ENCODE measurements at regions not wholly inside any gene's neighbourhood (a gene's known extent, or its start where the extent isn't known, plus 50 kb on each side); places are given as distances from the start of the nearest gene placed in this dataset.

DNA sequence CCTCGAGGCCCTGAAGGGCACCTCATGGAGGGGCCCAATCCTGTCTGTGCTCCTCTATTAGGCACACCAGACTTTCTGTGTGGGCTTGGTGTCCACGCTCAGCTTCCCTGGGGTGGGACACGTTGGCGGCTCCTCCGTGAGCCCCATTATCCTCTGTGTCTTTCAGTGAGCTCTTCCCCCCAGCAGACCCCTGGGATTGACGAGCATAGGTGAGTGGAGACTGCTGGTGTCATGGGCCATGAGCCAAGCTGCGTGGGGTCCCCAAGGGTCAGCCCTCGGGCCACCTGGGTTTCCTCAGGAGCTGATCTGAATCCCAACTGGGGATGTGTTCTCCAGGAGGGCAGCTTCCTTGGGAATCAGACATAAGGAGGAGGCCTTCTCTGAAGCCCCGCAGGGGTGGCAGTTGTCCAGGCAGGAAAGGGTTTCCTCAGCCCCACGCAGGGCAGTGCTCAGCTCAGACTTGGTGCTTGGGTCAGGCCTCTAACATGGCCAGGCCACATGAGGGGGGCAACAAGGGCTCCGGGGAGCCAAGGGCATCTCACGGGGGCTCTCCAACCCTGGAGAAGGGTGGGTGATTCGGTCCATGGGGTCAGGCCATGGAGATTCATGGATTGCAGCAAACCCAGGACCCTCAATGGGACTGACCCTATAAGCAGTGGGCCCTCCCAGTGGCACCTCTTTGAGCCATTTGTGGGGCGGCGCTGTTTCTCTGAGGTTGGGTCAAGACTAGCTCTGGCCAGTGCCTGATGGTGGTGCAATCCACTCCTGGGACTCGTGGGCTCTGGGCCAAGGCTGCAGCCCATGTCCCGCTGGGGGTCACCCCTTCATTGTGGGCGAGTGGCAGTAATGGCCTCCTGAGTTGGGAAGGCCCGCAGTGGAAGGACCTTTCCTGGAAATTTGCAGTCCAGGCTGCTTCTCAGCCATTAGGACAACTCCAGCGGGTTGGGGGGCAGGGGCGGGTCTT lies 222.5 kb downstream of the SNRPN start:
- DNase-seq (ENCODE audit: low read depth, low spot score): no peak
- in situ Hi-C loops (cut with HindIII; ENCODE audit: low pct_unique_long_range_greater_than_20kb, low sequenced_read_pairs): no loop called here

GRCh38 chr15:25177955-25178801 lies 223.4 kb downstream of the SNRPN start:
- no peak for DNase-seq (ENCODE audit: low read depth, low spot score)
- in situ Hi-C loops (cut with HindIII; ENCODE audit: low pct_unique_long_range_greater_than_20kb, low sequenced_read_pairs): no loop called here

GRCh38 chr15:25178835-25179672 lies 224.3 kb downstream of the SNRPN start:
- in situ Hi-C loops (cut with HindIII; ENCODE audit: low pct_unique_long_range_greater_than_20kb, low sequenced_read_pairs): no loop called here
- no peak for DNase-seq (ENCODE audit: low read depth, low spot score)

GRCh38 chr15:25179673-25180511 lies 225.1 kb downstream of the SNRPN start:
- no peak for DNase-seq (ENCODE audit: low read depth, low spot score)
- in situ Hi-C loops (cut with HindIII; ENCODE audit: low pct_unique_long_range_greater_than_20kb, low sequenced_read_pairs): no loop called here

DNA sequence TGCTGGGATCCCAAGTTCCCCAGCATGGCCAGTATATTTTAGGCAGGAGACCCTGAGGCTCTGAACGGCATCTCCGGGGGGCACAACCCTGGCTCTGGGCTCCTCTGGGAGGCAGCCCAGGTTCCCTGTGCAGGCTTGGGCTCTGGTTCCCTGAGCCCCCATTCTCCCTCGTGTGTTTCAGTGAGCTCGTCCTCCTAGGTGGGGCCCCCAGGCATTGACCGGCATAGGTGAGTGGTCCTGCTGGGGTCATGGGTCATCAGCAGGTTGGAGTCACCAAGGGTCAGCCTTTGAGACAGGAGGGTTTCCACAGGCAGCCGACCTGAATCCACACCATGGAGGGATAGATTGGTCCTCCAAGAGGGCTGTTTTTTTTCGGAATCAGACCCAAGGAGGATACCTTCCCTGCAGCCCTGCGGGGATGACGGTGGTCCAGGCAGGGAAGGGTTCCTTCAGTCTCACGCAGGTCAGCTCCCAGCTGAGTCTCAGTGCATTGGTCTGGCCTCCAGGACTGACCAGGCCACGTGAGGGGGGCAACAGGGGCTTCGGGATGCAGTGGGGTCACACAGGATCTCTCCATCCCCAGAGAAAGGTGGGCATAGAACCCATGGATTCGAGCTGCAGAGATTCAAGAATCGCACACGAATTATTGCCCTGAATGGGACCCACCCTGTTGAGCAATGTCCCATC lies 226.0 kb downstream of the SNRPN start:
- DNase-seq (ENCODE audit: low read depth, low spot score): no peak
- in situ Hi-C loops (cut with HindIII; ENCODE audit: low pct_unique_long_range_greater_than_20kb, low sequenced_read_pairs): no loop called here

DNA sequence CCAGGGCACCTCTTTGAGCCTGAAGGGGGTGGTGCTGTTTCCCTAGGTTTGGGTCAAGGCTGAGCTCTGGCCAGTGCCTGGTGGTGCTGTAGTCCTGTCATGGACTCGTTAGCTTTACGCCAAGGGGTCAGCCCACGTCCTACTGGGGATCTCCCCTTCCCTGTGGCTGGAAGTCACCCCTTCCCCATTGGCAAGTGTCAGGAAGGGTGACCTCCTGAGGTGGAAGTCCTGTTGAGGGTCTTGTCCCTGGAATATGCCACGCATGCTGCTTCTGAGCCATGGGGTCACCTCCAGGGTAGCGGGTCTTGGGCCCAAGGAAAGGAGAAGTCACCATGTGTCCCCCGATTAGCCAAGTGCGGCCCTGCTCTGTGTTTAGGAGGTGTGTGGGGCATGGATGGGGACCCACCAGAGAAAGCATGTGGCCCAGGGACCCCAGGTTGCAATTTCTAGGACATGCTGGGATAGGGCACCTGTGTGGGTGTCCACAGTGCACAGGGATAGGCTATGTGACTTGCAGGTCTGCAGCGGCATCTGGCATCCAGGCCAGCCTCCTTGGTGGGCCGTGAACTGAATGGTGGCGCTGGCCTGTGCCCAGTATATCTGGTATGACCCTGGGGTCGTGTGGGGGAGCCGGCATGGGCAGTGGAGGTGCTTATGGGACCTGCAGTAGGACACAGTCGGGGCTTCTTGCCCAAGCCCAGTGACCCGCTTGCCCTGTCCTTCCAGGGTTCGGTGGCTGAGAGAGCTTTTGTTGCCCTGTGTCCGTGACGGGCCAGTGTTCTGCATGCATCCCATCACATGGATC lies 226.7 kb downstream of the SNRPN start:
- no peak for DNase-seq (ENCODE audit: low read depth, low spot score)
- in situ Hi-C loops (cut with HindIII; ENCODE audit: low pct_unique_long_range_greater_than_20kb, low sequenced_read_pairs): no loop called here

DNA sequence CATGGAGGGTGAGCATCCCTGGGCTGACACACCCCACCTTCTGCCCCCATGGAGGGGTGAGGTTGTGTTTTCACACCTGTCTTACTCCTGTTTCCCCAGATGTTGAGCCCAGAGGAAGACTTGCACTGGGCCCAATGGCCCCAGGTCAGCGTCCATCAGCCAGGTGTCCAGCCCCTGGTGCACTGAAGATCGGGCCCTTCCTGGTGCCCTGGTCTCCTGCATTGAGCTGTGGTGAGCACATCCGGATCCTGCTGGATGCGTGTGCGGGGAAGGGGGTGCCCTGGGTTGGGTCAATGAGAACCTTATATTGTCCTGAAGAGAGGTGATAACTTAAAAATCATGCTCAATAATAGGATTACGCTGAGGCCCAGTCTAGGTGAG lies 227.3 kb downstream of the SNRPN start:
- no peak for DNase-seq (ENCODE audit: low read depth, low spot score)
- in situ Hi-C loops (cut with HindIII; ENCODE audit: low pct_unique_long_range_greater_than_20kb, low sequenced_read_pairs): no loop called here

GRCh38 chr15:25182736-25183445 lies 228.1 kb downstream of the SNRPN start:
- in situ Hi-C loops (cut with HindIII; ENCODE audit: low pct_unique_long_range_greater_than_20kb, low sequenced_read_pairs): no loop called here
- DNase-seq (ENCODE audit: low read depth, low spot score): no peak

DNA sequence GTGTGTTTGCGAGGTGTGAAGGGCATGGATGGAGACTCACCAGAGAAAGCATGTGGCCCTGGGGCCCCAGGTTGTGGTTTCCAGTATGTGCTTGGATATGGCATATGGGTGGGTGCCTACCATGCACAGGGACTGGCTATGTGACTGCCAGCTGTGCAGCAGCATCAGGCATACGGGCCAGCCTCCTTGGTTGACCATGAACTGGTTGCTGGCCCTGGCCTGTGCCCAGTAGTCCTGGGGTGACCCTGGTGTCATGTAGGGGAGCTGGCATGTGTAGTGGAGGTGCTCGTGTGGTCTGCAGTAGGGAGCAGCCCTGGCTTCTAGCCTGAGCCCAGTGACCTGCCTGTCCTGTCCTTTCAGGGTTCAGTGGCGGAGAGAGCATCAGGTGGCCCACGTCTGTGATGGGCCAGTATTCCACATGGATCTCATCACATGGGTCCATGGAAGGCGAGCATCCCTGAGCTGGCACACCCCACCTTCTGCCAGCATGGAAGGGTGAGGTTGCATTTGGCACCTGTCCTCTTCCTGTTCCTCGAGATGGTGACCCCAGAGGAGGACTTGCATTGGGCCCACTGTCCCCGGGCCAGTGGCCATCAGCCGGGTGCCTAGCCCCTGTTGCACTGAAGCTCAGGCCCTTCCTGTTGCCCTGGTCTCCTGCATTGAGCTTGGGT lies 228.9 kb downstream of the SNRPN start:
- DNase-seq (ENCODE audit: low read depth, low spot score): no peak
- in situ Hi-C loops (cut with HindIII; ENCODE audit: low pct_unique_long_range_greater_than_20kb, low sequenced_read_pairs): no loop called here

- in situ Hi-C loops (cut with HindIII; ENCODE audit: low pct_unique_long_range_greater_than_20kb, low sequenced_read_pairs): no loop called here
- no peak for DNase-seq (ENCODE audit: low read depth, low spot score)
Measured at GRCh38 chr15:25184356-25185155, 229.8 kb downstream of the SNRPN start.

- no peak for DNase-seq (ENCODE audit: low read depth, low spot score)
Measured at GRCh38 chr15:25185156-25185710, 230.4 kb downstream of the SNRPN start.

DNA sequence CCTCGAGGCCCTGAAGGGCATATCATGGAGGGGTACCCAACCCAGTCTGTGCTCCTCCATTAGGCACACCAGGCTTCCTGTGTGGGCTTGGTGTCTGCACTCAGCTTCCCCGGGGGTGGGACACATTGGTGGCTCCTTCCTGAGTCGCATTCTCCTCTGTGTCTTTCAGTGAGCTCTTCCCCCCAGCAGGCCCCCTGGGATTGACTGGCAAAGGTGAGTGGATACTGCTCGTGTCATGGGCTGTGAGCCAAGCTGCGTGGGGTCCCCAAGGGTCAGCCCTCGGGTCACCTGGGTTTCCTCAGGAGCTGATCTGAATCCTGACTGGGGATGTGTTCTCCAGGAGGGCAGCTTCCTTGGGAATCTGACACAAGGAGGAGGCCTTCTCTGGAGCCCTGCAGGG lies 231.0 kb downstream of the SNRPN start:
- DNase-seq (ENCODE audit: low read depth, low spot score): no peak
- in situ Hi-C loops (cut with HindIII; ENCODE audit: low pct_unique_long_range_greater_than_20kb, low sequenced_read_pairs): no loop called here

More at GRCh38 chr15:25185156-25185710, 230.4 kb downstream of the SNRPN start:
- in situ Hi-C loops (cut with HindIII; ENCODE audit: low pct_unique_long_range_greater_than_20kb, low sequenced_read_pairs): no loop called here

- DNase-seq (ENCODE audit: low read depth, low spot score): no peak
- in situ Hi-C loops (cut with HindIII; ENCODE audit: low pct_unique_long_range_greater_than_20kb, low sequenced_read_pairs): no loop called here
Measured at GRCh38 chr15:25186411-25186810, 231.6 kb downstream of the SNRPN start.
